HL-60/S4 treated with retinoic acid at 250 ng/mL for 4 days and 3 days (cell line): ENCODE measurements at regions not wholly inside any gene's neighbourhood (a gene's known extent, or its start where the extent isn't known, plus 50 kb on each side); places are given as distances from the start of the nearest gene placed in this dataset.
"Not testable (repeated sequence)": the region's sequence is repeated elsewhere in the genome, so short reads cannot be mapped to it uniquely, and the experiment has no call there.

Experiments
- in situ Hi-C: fragments of 300-500 bp; cut with MboI; formaldehyde crosslinking; loops from 2 replicates; pipeline ENCODE4 v1.7.0; 2022; ENCODE audit warnings: low sequenced_read_pairs

DNA sequence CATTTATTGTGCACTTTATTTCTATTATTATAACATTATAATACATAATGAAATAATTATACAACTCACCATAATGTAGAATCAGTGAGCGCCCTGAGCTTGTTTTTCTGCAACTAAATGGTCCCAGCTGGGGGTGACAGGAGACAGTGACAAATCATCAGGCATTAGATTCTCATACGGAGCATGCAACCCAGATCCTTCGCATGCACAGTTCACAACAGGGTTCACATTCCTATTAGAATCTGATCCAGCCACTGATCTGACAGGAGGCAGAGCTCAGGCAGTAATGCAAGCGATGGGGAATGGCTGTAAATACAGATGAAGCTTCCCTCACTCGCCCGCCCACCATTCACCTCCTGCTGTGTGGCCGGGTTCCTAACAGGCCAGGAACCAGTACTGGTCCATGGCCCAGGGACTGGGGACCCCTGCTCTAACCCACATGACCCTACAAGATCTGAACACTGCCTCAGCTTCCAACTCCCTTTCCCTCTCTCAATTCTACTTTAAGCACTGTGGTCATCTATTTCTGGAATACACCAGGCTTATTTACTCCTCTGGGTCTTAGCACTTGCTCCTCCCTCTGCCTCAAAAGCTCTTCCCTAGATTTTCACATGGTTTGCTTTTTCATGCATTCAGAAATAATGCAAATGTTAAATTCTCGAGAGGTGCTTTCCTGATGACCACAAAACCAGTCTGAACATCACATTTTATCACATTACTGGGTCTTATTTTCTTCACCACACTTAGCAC lies 166.8 kb upstream of the HCCS start:
- in situ Hi-C loops = no loop called here

GRCh38 chrX:10945498-10945897 lies 165.6 kb upstream of the HCCS start:
- in situ Hi-C loops = no loop called here

DNA sequence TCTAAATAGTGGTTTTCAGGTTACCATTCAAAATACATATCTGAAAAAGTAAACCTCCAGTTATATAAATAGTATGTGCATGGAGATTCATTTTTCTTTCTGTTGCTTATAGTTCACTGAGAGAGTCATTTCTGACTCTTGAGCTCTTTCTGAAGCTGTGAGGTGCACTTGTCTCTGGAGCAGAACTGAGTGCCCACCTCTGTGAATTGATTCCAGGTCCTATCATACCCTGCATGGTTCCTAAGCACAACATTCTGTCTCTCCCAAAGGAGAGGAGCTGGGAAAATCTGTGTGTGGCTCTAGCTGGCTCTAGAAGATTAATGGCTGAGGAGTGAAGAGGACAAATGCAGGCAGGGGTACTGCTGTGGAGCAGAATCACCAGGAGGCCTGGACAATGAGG lies 161.6 kb upstream of the HCCS start:
- in situ Hi-C loops = no loop called here

GRCh38 chrX:10952619-10953018 lies 158.5 kb upstream of the HCCS start:
- in situ Hi-C loops = no loop called here

DNA sequence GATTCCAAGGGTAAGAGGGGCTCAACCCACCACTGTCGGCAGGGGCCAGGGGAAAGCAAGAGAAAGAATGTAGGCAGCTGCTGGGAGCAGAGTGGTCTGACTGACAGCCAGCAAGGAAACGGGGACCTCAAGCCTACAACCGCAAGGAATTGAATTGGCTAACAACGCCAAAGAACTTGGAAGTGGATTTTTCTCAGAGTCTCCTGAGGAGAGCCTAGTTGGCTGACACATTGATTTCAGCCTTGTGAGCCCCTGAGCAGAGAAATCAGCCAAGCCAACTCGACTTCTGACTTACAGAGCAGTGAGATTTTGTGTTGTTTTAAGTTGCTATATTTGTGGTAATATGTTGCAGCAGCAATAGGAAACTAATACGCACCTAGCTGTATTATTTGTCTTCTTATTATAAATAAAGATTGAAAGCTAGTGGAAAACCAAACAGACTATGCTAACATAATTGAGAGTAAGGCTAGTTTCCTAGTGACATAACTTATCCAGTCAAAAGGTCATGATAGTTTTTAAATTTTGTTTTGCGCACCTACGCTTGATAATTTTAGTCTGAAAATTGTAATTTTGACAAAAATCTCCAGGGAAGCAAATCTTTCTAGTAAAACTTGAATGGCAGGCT lies 145.8 kb upstream of the HCCS start:
- in situ Hi-C loops = no loop called here

GRCh38 chrX:10966057-10966456 lies 145.1 kb upstream of the HCCS start:
- in situ Hi-C loops = no loop called here

DNA sequence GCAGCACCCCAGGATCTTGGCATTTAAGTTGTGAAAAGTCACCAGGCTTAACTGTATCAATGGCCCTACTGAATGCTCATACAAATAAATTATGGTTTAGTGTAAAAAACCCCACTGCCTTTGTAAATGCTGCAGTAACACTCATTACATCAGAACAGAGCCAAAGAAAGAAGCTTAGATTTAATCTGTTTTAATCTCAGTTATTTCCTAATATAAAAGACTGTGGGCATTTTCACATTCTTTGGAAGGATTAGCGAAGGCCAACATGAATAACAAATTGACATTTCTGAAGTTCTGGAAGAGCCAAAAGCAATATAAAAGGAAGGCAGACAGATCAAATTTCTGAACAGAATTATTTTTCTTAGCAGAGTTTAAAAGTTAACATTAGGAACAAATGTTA lies 140.0 kb upstream of the HCCS start:
- in situ Hi-C loops = no loop called here

GRCh38 chrX:10971759-10972158 lies 139.4 kb upstream of the HCCS start:
- in situ Hi-C loops = no loop called here

DNA sequence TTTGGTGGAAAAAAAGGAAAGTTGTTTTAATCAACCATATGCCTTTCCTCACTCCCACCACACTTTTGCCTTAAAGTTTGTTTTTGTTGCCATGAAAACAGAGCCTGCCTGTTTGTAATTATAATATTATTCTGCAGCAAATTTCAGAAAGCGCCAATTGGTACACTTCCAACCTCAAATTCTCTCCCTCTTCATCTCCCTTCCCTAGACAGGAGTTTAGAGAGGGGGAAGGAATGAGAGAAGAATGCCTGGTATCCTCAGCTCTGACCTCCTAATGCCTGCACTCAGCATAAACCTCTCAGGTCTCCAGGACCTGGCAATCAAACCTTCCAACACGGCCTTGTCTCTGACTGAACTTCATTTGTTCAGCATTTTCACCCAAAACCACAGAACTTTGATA lies 138.4 kb upstream of the HCCS start:
- in situ Hi-C loops = no loop called here

- in situ Hi-C loops = no loop called here
Measured at GRCh38 chrX:10974920-10975319, 136.2 kb upstream of the HCCS start.

DNA sequence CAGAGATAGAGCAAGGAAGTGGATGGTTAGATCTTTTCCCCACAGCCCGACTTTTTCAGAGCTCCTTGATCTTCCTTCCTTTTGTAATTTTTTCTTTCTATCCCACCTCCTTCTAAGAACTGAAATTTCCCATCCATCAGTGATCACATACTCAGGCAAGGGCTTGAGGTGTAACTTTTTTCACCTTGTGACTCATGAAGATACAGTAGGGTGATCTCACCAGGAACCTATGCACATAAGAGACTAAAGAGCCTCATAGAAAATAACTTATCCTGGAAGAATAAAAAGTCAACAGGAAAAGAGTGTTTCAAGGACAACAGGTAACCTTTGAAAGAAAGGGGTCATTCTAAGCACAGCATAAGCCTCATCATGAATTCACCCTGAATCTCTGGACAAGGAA lies 131.2 kb upstream of the HCCS start:
- in situ Hi-C loops = no loop called here

GRCh38 chrX:10981506-10981905 lies 129.6 kb upstream of the HCCS start:
- in situ Hi-C loops = no loop called here

- in situ Hi-C loops = no loop called here
Measured at GRCh38 chrX:10983526-10983925, 127.6 kb upstream of the HCCS start.

- in situ Hi-C loops = no loop called here
Measured at GRCh38 chrX:10984213-10984612, 126.9 kb upstream of the HCCS start.

DNA sequence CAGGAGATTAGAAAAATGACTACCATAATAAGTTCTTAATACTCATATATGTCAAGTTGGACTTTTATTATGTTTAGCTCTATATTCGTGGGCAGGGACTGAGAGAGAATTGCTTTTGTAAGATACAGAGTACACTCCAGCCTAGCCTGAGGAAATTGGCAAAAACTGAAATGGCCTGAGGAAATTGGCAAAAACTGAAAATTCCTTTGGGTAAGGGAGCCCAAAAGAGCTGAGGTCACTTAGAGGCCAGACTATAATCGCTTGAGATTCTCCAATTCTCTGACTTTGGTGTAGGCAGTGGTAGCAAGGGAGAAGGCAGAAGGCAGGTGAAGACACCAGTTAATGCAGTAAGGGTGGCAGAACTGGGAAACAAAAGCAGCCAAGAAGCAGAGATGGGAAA lies 124.5 kb upstream of the HCCS start:
- in situ Hi-C loops = no loop called here

DNA sequence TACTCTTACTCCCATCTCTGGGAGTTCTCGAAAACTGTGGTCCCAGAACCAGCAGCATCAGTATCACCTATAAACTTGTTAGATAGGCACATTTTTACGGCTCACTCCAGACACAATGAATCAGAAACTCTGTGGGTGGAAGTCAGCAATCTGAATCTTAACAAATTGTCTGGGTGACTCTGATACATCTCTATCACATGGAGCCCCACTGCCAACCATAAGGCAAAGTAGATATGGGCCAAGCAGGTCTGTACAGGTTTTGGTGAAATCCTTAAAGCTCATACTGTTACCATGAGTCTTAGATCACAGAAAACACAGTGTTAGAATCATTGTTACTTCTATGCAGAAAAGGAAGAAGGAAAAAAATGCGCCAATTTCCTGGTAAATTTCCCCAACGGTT lies 122.5 kb upstream of the HCCS start:
- in situ Hi-C loops = no loop called here

DNA sequence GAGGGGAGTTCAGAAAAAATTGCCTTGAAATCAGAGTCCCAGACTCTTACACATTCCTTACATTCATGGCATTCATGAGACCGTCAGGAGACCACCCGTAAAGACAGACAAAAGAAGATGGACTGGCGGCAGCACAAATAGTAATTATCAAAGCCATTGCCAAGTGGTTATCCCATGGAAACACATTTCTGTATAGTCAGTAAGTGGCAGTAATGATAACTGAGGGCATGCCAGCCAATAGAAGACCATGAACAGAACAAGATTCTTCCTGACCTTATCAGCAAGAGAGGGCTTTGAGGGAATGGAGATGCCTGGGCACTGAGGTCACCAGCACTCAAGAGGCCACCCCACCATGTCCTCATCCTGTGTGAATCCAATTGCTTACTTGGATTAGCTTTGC lies 121.7 kb upstream of the HCCS start:
- in situ Hi-C loops = no loop called here

- in situ Hi-C loops = no loop called here
Measured at GRCh38 chrX:10990418-10990817, 120.7 kb upstream of the HCCS start.

GRCh38 chrX:10990976-10991375 lies 120.2 kb upstream of the HCCS start:
- in situ Hi-C loops = no loop called here

DNA sequence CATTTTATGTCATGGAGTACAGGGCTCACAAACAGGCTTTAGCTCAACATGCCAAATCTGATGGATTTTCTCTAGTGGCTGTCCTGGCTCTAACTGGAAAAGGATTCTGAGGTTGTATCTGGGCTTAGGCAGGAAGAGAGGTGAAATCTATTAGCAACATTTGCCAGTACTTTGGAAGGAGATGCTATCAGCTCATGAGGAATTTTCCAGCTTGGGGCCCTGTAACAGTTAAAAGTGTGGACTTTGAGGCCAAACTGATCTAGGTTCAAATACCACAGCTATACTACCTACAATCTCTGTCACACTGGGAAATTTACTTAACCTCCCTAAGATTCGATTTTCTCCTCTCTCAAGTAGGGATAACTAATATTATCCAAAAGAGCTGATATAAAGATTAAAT lies 119.0 kb upstream of the HCCS start:
- in situ Hi-C loops = no loop called here

GRCh38 chrX:11007076-11007475 lies 104.1 kb upstream of the HCCS start:
- in situ Hi-C loops = not testable (repeated sequence)

GRCh38 chrX:11010476-11010875 lies 100.7 kb upstream of the HCCS start:
- in situ Hi-C loops = no loop called here

DNA sequence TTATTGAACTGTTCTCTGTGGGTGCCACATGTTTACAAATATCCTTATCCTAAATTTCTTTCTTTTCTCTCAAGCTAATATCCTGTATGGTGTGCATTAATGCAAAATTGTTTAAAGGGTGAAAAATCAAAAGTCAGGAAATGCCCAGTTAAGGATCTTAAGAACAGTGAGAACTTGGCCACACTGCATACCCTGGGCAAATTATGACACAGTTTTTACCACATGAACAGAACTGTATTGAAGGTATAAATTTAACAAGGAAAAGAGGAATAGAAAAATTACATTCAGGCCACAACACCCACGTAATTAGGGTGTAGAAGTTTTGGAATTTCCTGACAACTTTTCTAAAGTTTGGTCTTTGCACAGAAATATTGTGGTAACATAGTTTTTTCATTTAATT lies 94.4 kb upstream of the HCCS start:
- in situ Hi-C loops = no loop called here
